LNCaP clone FGC (cell line): ENCODE measurements at regions not wholly inside any gene's neighbourhood (a gene's known extent, or its start where the extent isn't known, plus 50 kb on each side); places are given as distances from the start of the nearest gene placed in this dataset.

Source experiments
- DNase-seq: peaks from one replicate; pipeline ENCODE4 v3.0.0-alpha.2; 2011; ENCODE audit warnings: low read depth
- H3K4me3 ChIP-seq: 2 replicates; pipeline ENCODE4 v1.5.1; 2011; ENCODE audit warnings: mild to moderate bottlenecking, low read depth, low read length, control low read depth
- CTCF ChIP-seq: IDR thresholded peaks from 2 replicates; pipeline ENCODE4 v1.5.1; 2012; ENCODE audit warnings: mild to moderate bottlenecking; ENCODE audit not compliant: control insufficient read depth, insufficient read depth; ENCODE audit errors: extremely low read depth

- no peak overlapping the region for H3K4me3 ChIP-seq
- no peak for TF ChIP-seq CTCF
- DNase-seq = no peak
Measured at GRCh38 chr4:3655963-3656362, 110.2 kb upstream of the ADRA2C start.

- H3K4me3 ChIP-seq = no peak overlapping the region
- DNase-seq = no peak
- TF ChIP-seq CTCF = no peak
Measured at GRCh38 chr4:3655485-3655884, 110.7 kb upstream of the ADRA2C start.

- no peak for TF ChIP-seq CTCF
- no peak overlapping the region for H3K4me3 ChIP-seq
- no peak for DNase-seq
Measured at GRCh38 chr4:3654036-3654807, 112.0 kb upstream of the ADRA2C start.

GRCh38 chr4:3652586-3652985 lies 113.6 kb upstream of the ADRA2C start:
- no peak for TF ChIP-seq CTCF
- no peak for DNase-seq
- no peak overlapping the region for H3K4me3 ChIP-seq

- H3K4me3 ChIP-seq = no peak overlapping the region
- TF ChIP-seq CTCF = no peak
- DNase-seq = no peak
Measured at GRCh38 chr4:3651267-3651845, 114.8 kb upstream of the ADRA2C start.

GRCh38 chr4:3649491-3649890 lies 116.7 kb upstream of the ADRA2C start:
- no peak overlapping the region for H3K4me3 ChIP-seq
- TF ChIP-seq CTCF = no peak
- no peak for DNase-seq

- no peak for DNase-seq
- no peak overlapping the region for H3K4me3 ChIP-seq
- TF ChIP-seq CTCF = no peak
Measured at GRCh38 chr4:3648731-3649130, 116.5 kb upstream of the LRPAP1 start.
